ENCODE measurements at regions not wholly inside any gene's neighbourhood (a gene's known extent, or its start where the extent isn't known, plus 50 kb on each side); places are given as distances from the start of the nearest gene placed in this dataset.

- H3K4me1 ChIP-seq = no peaks in the 10 kb centered on the region
- no peaks in the 10 kb centered on the region for H3K27me3 ChIP-seq (ENCODE audit: insufficient read depth in 3 of 3, low read length in 2 of 3)
- 85 to 92% (median 88%) methylated on average over 10 of the region's 10 CpGs for WGBS, 3 donors
- no peak for DNase-seq
- H3K36me3 ChIP-seq (ENCODE audit: insufficient read depth in 1 of 2, low read depth in 1 of 2) = no peaks in the 10 kb centered on the region
- TF ChIP-seq CTCF (IDR thresholded peaks at IDR 0.05) = no peak
- intact Hi-C loops (cut with DNase I) = no loop called here
- H3K9me3 ChIP-seq = no peaks in the 10 kb centered on the region
- H3K27ac ChIP-seq = no peak overlapping the region
- no peak for ATAC-seq
- H3K4me3 ChIP-seq = no peak overlapping the region
Measured at GRCh38 chr21:32070676-32071330, 198.0 kb downstream of the HUNK start.

GRCh38 chr21:32070126-32070525 lies 197.3 kb downstream of the HUNK start:
- no peaks in the 10 kb centered on the region for H3K9me3 ChIP-seq
- TF ChIP-seq CTCF (IDR thresholded peaks at IDR 0.05) = no peak
- H3K4me1 ChIP-seq = no peaks in the 10 kb centered on the region
- H3K36me3 ChIP-seq (ENCODE audit: insufficient read depth in 1 of 2, low read depth in 1 of 2) = no peaks in the 10 kb centered on the region
- 76 to 98% (median 91%) methylated on average over 5 of the region's 5 CpGs for WGBS, 3 donors
- ATAC-seq (no peak), DNase-seq (no peak)
- no peak overlapping the region for H3K4me3 ChIP-seq
- H3K27me3 ChIP-seq (ENCODE audit: insufficient read depth in 3 of 3, low read length in 2 of 3) = no peaks in the 10 kb centered on the region
- intact Hi-C loops (cut with DNase I) = no loop called here
- no peak overlapping the region for H3K27ac ChIP-seq

GRCh38 chr21:32065654-32066053 lies 192.8 kb downstream of the HUNK start:
- Histone ChIP-seq H3K36me3 (ENCODE audit: insufficient read depth in 1 of 2, low read depth in 1 of 2) (no peaks in the 10 kb centered on the region), H3K4me1 (no peaks in the 10 kb centered on the region), H3K4me3 (no peak overlapping the region), H3K9me3 (no peaks in the 10 kb centered on the region), H3K27me3 (ENCODE audit: insufficient read depth in 3 of 3, low read length in 2 of 3) (no peaks in the 10 kb centered on the region), H3K27ac (no peak overlapping the region)
- 96% methylated on average over 10 of the region's 10 CpGs for WGBS, 3 donors
- ATAC-seq = no peak
- DNase-seq = no peak
- TF ChIP-seq CTCF (IDR thresholded peaks at IDR 0.05) = no peak
- intact Hi-C loops (cut with DNase I) = no loop called here

- WGBS, 3 donors = 63 to 69% (median 64%) methylated on average over 6 of the region's 6 CpGs
- ATAC-seq = no peak
- Histone ChIP-seq H3K27ac (no peak overlapping the region), H3K4me3 (no peak overlapping the region), H3K9me3 (no peaks in the 10 kb centered on the region), H3K36me3 (ENCODE audit: insufficient read depth in 1 of 2, low read depth in 1 of 2) (no peaks in the 10 kb centered on the region), H3K27me3 (ENCODE audit: insufficient read depth in 3 of 3, low read length in 2 of 3) (no peaks in the 10 kb centered on the region), H3K4me1 (no peaks in the 10 kb centered on the region)
- no peak for DNase-seq
- TF ChIP-seq CTCF (IDR thresholded peaks at IDR 0.05) = no peak
- intact Hi-C loops (cut with DNase I) = no loop called here
Measured at GRCh38 chr21:32064281-32064910, 191.6 kb downstream of the HUNK start.
